Motor neuron (in vitro differentiated cells): ENCODE measurements at regions not wholly inside any gene's neighbourhood (a gene's known extent, or its start where the extent isn't known, plus 50 kb on each side); places are given as distances from the start of the nearest gene placed in this dataset.

Experiments
- ATAC-seq, 8 experiments: fragments of 200-7000 bp; cut with Tn5 transposase; replicated peaks in 6 of 8; 2 replicates each; pipeline ENCODE4 v1.8.0; 2021; ENCODE audit warnings: mild to moderate bottlenecking in 8 of 8, moderate library complexity in 8 of 8
- H3K27ac ChIP-seq, 2 donors: fragments of 250-450 bp; sonication (Bioruptor Pico); 2 replicates each; pipeline ENCODE4 v1.9.0; 2021; ENCODE audit warnings: antibody characterized with exemption in 2 of 2, mild to moderate bottlenecking in 2 of 2, moderate library complexity in 1 of 2
- H3K4me1 ChIP-seq, 2 donors: fragments of 250-450 bp; sonication (Bioruptor Pico); replicated peaks in 1 of 2; 2 replicates each; pipeline ENCODE4 v1.6.1; 2021; ENCODE audit warnings: antibody characterized with exemption in 2 of 2, mild to moderate bottlenecking in 2 of 2, moderate library complexity in 1 of 2
- H3K4me3 ChIP-seq, 5 donors: fragments of 250-450 bp; sonication (Bioruptor Pico); 2 replicates each; pipeline ENCODE4 v1.9.0; 2021; ENCODE audit warnings: antibody characterized with exemption in 5 of 5, mild to moderate bottlenecking in 5 of 5, moderate library complexity in 4 of 5
- WGBS, 10 experiments: fragments of 450-650 bp; shearing (Covaris generic); methylation state at CpG; one replicate each; pipeline ENCODE4 v1.0.0; 2022; 5-methylcytosine and 5-hydroxymethylcytosine counted together
- in situ Hi-C, 9 experiments: fragments of 400-800 bp; cut with MboI; loops; one replicate each; pipeline ENCODE4 v1.15.0; 2021; ENCODE audit warnings: low sequenced_read_pairs in 9 of 9, low pct_unique_long_range_greater_than_20kb in 2 of 9; ENCODE audit not compliant: unreplicated experiment in 9 of 9

DNA sequence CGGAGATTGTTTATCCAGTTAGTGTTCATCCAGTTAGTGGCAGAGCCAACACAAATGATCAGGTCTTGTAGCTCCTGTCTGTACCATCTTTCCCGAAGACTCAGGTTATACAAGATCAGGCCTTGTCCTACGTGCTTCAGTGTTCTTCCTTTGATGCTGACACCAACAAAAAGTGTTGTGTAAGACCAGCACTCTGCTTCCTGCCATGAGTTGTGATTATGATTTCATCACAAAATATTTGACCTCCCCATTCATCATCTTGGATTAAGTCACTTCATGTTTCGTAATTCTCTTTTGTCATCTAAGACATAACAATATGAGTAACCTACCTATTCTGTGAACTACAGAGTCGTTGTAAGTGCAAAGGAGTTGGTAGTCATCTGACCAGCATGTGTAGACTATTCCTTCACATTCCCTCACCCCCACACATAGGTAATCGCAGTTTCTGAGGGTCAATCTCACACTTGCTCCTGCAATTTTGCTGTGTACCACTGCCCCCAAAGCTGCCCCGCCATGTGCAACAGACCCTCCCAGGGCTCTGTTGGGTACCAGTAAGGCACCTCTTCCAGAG, 135.6 kb upstream of the SLC22A23 start:
- in situ Hi-C loops = no loop called here
- Histone ChIP-seq H3K27ac (no peak overlapping the region), H3K4me1 (no peaks in the 10 kb centered on the region), H3K4me3 (no peak overlapping the region)
- 14 to 100% (median 89%) methylated on average over 2 to 7 of the region's 7 CpGs for WGBS, 10 experiments
- ATAC-seq = peak in 4 of 8 experiments; percentile 29 to 72 (median 54)

DNA sequence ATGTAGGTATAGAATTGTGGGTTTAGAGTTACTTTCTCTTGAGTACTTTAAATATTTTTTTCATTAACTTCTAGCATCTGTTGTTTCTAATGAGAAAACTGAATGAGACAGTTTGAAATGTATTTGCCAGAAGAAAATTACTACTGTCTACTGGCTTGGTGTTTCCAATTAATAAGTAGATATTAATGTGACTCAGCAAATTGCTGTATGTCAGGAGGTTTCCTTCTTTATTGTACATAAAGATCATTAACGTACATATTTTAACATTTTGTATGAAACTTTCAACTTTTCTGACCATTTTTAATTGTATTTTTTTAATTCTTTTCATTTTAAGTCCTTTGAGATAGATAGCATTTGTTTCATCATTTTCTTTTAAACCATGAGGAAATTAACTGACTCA, 135.1 kb upstream of the SLC22A23 start:
- in situ Hi-C loops = no loop called here
- ATAC-seq = no peak
- Histone ChIP-seq H3K4me3 (no peak overlapping the region), H3K27ac (no peak overlapping the region), H3K4me1 (no peaks in the 10 kb centered on the region)
- 15 to 100% (median 86%) methylated on average over 1 of the region's 1 CpG for WGBS, 10 experiments

- in situ Hi-C loops = no loop called here
- no peak for ATAC-seq
- H3K4me1 ChIP-seq = no peaks in the 10 kb centered on the region
Observed at GRCh38 chr6:3587660-3588059, 130.8 kb upstream of the SLC22A23 start.

DNA sequence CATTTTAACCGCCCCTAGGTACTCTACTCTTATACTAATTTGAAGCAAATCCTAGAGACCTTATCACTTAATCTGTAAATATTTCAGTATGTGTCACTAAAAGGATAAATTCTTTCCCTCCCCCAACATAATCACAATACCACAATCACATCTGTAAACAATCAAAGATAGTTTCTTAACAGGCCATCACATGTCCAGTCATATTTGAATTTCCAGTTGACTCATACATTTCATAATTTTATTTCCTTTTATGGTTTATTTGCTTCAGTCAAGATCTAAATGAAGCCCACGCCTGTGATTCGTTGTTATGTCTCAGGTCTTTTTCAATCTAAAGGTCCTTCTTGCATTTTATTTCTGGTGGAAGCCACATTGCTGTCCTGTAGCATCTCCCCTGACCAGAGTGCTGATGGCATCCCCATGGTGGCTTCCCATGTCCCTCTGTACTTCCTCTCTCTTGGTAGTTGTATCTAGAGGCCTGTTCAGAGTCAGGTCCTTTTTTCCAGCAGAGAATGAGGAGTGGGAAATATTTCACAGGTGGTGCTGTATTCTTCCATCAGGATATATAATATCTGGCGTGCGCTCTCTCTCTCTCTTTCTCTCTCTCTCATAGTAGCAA, 128.6 kb upstream of the SLC22A23 start:
- Histone ChIP-seq H3K27ac (no peak overlapping the region), H3K4me1 (no peaks in the 10 kb centered on the region), H3K4me3 (no peak overlapping the region)
- in situ Hi-C loops = no loop called here
- ATAC-seq = peak in 3 of 8 experiments; percentile 84 to 95 (median 94)
- 28 to 100% (median 87%) methylated on average over 1 to 5 of the region's 5 CpGs for WGBS, 10 experiments

More at GRCh38 chr6:3587660-3588059, 130.8 kb upstream of the SLC22A23 start:
- Histone ChIP-seq H3K4me3 (no peak overlapping the region), H3K27ac (no peak overlapping the region)

DNA sequence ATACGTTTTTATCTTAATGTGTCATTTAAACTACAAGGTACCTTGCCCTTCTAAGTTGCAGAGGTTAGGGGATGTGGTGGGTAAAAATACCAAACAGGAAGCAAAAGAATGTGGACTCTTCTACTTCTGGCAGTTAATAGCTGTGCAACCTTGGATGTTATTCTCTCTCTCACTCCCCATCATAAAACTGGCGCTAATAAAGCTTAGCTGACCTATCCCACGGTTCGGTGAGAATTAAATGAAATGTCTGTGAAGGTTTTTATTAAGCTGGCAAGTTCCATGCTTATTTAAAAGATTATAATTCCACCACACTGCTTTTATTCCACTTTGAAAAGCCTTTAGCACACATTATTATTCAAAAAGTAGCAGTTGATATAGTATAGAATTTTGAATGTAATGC, 127.8 kb upstream of the SLC22A23 start:
- H3K4me3 ChIP-seq = no peak overlapping the region
- in situ Hi-C loops = no loop called here
- ATAC-seq = no peak
- H3K27ac ChIP-seq = no peak overlapping the region
- no peaks in the 10 kb centered on the region for H3K4me1 ChIP-seq
- 15 to 95% (median 86%) methylated on average over 3 to 4 of the region's 4 CpGs; no CpG with 5 or more reads in 1 of the 10 experiments for WGBS, 10 experiments

- no peak overlapping the region for H3K27ac ChIP-seq
- ATAC-seq = no peak
- in situ Hi-C loops = no loop called here
- H3K4me3 ChIP-seq = no peak overlapping the region
- H3K4me1 ChIP-seq = no peaks in the 10 kb centered on the region
- 60 to 100% (median 98%) methylated on average over 1 to 3 of the region's 3 CpGs; no CpG with 5 or more reads in 2 of the 10 experiments for WGBS, 10 experiments
Observed at GRCh38 chr6:3581469-3581868, 124.6 kb upstream of the SLC22A23 start.

DNA sequence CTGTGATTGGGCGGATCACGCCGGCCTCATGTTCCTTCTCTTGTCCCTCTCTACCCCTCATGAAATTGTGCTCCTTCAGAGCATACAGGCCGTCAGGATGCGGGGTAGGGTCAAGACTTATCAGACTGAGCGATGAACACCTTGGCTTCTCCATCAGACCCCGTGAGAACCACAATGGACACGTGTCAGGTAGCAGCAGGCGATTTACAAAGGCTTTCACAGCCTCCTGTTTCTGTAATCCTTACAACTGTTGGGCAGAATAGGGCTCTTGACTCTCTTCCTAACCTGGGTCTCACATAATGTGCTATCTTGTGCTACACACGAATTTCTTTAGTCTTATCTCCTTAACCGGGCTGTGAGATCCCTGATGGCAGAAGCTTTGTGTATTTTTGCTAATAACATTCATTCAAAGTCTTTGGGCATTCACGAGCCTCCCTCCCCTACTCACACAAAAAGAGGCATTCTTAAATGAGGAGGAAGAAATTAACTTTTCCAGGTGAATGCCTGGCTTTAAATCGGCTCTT, 122.9 kb upstream of the SLC22A23 start:
- H3K4me1 ChIP-seq = no peaks in the 10 kb centered on the region
- no peak for ATAC-seq
- no peak overlapping the region for H3K4me3 ChIP-seq
- in situ Hi-C loops = no loop called here
- no peak overlapping the region for H3K27ac ChIP-seq
- WGBS, 10 experiments = 17 to 88% (median 59%) methylated on average over 2 to 8 of the region's 13 CpGs

DNA sequence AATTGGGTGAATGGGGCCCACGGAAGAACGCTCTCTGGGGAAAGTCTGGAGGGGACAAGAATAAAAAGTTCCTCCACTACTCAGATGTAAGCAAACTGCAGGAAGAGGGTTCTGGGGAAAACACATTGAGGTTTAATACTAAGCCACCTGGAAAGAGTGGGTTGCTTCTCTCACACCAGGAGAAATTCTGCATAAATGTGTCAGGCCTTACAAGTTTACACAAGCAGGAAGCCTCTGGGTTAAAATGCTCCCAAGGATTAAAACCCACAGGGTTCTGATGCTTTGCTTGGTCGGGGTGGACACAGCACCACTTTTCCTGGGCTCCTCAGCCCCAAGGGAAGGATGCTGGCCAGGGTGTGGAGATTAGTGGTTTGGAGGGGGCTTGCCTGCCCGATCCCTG, 122.1 kb upstream of the SLC22A23 start:
- in situ Hi-C loops = no loop called here
- 80 to 100% (median 92%) methylated on average over 1 to 3 of the region's 4 CpGs; no CpG with 5 or more reads in 4 of the 10 experiments for WGBS, 10 experiments
- Histone ChIP-seq H3K4me1 (no peaks in the 10 kb centered on the region), H3K4me3 (no peak overlapping the region), H3K27ac (no peak overlapping the region)
- no peak for ATAC-seq

DNA sequence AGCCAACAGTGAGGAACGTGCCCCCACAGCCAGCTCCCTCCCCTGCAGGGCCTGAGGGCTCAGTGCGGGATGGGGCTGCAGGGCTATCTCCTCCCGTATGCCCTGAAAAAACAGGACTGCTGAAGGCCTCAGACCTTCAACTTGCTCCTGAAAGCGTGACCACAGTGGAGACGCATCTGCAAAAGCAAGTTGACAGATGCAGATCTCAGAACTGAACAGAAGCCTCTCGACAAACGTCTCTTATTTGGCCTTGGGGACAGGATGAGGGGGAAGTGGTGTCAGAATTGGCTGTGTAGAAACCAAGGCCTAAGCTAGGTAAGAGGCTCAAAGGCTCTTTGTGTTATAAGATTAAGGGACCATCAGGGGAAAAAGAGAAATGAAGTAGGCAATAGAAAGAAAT, 120.7 kb upstream of the SLC22A23 start:
- 66 to 94% (median 80%) methylated on average over 2 to 5 of the region's 7 CpGs; no CpG with 5 or more reads in 1 of the 10 experiments for WGBS, 10 experiments
- in situ Hi-C loops = no loop called here
- Histone ChIP-seq H3K27ac (no peak overlapping the region), H3K4me3 (no peak overlapping the region), H3K4me1 (no peaks in the 10 kb centered on the region)
- no peak for ATAC-seq

DNA sequence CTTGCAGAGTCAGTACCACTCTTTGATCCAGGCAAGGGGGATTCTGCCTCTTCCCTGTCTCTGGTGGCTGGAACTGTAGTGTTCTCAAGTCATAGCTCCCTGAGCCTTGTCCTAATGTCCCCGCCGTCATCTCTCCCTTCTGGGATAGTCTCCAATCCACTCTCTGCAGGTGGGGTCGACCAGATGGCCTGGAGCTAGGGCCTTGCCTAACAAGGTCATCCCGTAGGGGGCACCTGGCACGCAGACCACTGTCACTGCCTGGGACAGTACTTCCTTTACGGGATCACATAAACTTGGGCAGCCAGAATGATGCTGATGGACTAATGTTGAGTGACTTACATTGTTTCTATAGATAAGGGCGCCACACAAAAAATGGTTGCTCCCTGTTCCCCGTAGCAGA, 118.9 kb upstream of the SLC22A23 start:
- in situ Hi-C loops = no loop called here
- peaks cover 9 to 10% of the 10 kb centered on the region in 2 donors for H3K4me1 ChIP-seq
- H3K27ac ChIP-seq = no peak overlapping the region
- WGBS, 10 experiments = 60 to 100% (median 81%) methylated on average over 1 to 7 of the region's 8 CpGs; no CpG with 5 or more reads in 3 of the 10 experiments
- H3K4me3 ChIP-seq = no peak overlapping the region
- ATAC-seq = no peak

DNA sequence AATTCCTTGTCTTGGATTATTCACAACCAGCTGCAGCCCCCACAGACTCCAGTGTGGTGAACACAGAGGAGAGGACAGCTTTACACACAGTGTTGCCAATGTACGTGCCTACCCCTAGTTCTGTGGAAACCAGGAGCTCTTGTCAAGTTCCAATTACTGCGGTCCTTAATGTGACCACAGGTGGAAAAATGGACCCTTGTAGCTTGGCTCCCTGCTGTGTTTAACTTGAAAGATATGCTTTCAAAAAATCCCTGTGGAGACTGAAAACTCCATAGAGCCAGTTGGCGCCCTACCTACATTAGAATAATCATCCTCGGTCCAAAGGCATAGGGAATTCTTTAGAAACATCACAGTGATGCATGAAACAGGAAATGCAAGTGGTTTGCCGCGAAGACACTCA, 118.3 kb upstream of the SLC22A23 start:
- H3K4me1 ChIP-seq = peaks cover 15 to 16% of the 10 kb centered on the region in 2 donors
- H3K27ac ChIP-seq = no peak overlapping the region
- ATAC-seq = no peak
- in situ Hi-C loops = no loop called here
- 58 to 94% (median 85%) methylated on average over 2 to 6 of the region's 6 CpGs; no CpG with 5 or more reads in 1 of the 10 experiments for WGBS, 10 experiments
- no peak overlapping the region for H3K4me3 ChIP-seq

DNA sequence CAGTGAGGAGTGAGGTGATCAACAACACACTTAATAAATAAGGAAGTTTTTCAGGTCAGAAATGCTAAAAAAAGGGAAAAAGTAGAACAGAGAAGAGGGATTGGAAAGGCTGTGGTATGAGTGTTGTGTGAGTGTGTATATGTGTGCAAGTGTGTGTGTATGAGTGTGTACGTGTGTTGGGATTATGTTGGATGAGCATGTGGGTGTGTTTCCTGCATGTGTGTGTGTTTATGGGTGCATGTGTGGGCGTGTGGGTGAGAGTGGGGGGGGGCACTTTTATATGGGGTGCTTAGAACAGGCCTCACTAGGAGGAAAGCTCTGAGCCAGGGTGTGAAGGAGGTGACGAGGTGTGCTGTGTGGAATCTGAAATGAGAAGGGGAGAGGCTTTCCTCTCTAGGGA, 116.8 kb upstream of the SLC22A23 start:
- in situ Hi-C loops = no loop called here
- 50 to 95% (median 68%) methylated on average over 1 to 3 of the region's 3 CpGs; no CpG with 5 or more reads in 4 of the 10 experiments for WGBS, 10 experiments
- H3K4me1 ChIP-seq = peaks cover 22 to 23% of the 10 kb centered on the region in 2 donors
- ATAC-seq = no peak
- no peak overlapping the region for H3K27ac ChIP-seq
- H3K4me3 ChIP-seq = no peak overlapping the region

GRCh38 chr6:3571836-3572235, 115.0 kb upstream of the SLC22A23 start:
- peaks cover 25 to 31% of the 10 kb centered on the region in 2 donors for H3K4me1 ChIP-seq
- in situ Hi-C loops = no loop called here
- H3K27ac ChIP-seq = no peak overlapping the region
- no peak for ATAC-seq
- 84 to 100% (median 92%) methylated on average over 1 to 4 of the region's 9 CpGs; no CpG with 5 or more reads in 6 of the 10 experiments for WGBS, 10 experiments
- no peak overlapping the region for H3K4me3 ChIP-seq

DNA sequence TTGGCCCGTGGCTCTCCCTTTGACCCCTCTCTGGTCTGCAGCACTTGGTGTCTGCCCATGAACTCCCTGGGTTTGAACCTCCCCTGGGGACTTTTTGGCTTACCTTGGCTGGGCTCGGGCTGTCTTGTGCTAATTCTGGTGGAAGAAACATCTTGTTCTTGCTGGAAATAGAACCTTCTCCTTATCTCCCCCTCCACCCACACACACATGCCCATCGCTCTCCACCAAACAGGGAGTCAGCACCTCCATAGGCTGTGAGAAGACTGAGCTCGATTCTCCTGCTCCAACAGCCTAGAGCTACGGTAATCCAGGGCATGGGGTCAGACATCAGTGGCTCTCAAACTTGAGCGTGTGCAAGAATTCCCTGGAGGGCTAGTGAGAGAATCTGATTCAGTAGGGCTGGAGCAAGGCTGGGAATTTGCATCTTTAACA, 114.4 kb upstream of the SLC22A23 start:
- peak in 3 of 8 experiments; percentile 43 to 51 (median 47) for ATAC-seq
- Histone ChIP-seq H3K27ac (no peak overlapping the region), H3K4me1 (peaks cover 25 to 31% of the 10 kb centered on the region in 2 donors), H3K4me3 (no peak overlapping the region)
- 63 to 100% (median 94%) methylated on average over 1 to 3 of the region's 6 CpGs; no CpG with 5 or more reads in 4 of the 10 experiments for WGBS, 10 experiments
- in situ Hi-C loops = no loop called here
